ENCODE measurements at regions not wholly inside any gene's neighbourhood (a gene's known extent, or its start where the extent isn't known, plus 50 kb on each side); places are given as distances from the start of the nearest gene placed in this dataset.
"Not testable (repeated sequence)": the region's sequence is repeated elsewhere in the genome, so short reads cannot be mapped to it uniquely, and the experiment has no call there.

DNA sequence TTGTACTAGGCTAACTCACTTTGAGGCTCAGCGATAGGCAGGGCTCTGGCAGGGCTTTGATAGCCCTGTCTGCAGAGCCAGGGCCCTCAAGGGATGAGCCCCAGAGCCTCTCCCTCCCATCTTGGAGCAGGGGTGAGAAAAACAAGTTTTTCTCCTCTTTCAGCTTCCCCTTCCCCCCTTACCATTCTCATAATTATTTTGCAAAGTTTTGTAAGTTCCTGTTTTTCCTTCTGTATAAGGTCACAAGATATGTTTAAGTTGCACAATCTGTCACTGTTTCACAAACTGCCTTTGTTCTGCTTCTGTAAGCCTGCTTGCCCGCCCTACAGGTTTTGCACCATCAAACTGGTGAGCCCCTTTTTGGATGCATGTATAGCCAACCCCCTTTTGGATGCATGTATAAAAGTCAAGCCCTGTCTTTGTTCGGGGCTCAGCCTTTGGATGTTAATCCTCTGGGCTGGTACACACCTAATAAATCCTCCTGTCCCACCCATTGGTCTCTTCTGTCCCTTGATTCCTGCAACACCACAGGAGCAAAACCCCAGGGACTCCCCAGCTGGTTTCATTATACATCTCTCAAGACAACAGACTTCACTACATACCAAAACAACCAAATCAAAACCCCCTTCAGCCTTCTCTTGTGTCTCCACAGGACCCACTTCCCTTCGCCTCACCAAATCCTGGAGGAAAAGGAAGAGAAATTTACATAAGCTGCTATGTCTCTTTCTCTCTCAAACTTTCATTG, 52.5 kb upstream of the RESF1 start:
- DNase-seq (ENCODE audit: insufficient read length, low spot score) (no peak), FAIRE-seq (no peak)

DNA sequence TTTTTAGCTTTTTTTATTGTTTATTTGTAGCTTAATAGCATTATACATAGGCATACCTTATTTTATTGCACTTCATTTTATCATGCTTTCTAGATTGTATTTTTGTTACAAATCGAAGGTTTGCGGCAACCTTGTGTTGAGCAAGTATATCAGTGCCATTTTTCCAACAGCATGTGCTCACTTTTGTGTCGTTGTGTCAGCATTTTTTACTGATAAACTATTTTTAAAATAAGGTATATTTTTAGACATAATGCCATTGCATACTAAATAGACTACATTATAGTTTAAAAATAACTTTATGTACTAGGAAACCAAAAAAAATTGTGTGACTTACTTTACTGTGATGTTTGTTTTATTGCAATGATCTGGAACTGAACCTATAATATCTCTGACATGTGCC, 56.2 kb upstream of the RESF1 start:
- no peak for DNase-seq (ENCODE audit: insufficient read length, low spot score)
- FAIRE-seq, result no peak

DNA sequence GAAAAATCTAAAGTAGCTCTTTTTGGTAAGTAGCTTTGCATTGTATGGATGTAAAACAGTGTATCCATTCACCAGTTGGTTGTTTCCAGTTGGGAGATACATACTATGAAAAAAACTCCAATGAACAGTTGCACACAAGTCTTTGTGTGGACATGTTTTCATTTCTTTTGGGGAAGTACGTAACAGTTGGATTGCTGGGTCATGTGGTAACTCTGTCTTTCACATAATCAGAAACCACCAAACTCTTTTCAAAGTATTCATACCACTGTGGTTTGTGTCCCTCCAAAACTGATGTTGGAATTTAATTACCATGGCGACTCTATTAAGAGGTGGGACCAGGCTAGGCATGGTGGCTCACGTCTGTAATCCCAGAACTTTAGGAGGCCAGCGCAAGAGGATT, 58.9 kb upstream of the RESF1 start:
- no peak for DNase-seq (ENCODE audit: insufficient read length, low spot score)
- FAIRE-seq, result peak; percentile 52

DNA sequence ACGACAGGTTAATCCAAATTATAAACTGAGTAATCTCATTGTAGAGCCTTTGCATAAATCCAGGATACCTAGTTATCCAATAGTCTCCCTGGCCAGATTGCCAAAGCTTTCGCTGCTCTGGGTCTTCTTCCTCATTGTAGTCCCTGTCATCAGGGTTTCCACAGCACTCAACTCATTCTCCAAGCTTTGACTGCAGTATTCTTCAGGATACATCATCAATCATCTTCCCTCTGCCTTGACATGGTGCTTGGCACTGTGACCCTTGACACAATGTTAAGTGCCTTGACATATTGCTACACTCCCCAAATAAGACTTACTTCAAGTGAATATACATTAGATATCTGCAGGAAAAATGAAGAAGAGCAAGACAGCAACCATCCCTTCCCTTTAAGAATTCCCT, 60.1 kb upstream of the RESF1 start:
- DNase-seq (ENCODE audit: insufficient read length, low spot score), result no peak
- FAIRE-seq, result peak; percentile 26

DNA sequence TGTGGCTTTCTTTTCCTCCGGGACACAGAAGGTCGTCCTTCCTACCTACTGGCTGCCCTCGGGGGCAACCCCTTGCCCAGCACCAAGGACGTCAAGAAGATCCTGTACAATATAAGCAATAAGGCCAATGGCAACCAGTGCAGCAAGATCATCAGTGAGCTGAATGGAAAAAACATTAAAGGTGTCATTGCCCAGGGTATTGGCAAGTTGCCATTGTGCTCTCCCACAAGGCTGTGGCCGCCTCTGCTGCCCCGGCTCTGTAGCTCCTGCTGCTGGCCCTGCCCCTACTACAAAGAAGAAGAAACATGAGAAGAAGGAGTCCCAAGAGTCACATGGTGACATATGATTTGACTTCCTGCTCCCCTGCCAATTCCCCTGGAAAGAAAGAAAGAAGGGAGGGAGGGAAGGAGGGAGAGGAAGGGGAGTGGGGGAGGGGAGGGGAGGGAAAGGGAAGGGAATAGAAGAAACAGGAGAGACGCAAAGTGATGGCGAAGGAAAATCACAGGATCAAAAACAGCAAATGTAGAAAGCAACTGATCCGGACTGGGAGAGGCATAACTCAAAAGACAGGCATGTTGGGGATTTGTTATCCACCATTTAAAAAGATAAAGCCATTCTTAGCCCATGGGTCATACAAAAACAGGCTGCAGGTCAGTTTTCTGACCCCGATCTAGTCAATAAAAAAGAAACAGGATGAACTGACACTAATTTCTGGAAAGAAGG, 61.3 kb upstream of the RESF1 start:
- DNase-seq (ENCODE audit: insufficient read length, low spot score), result no peak
- FAIRE-seq, result peak; percentile 82

DNA sequence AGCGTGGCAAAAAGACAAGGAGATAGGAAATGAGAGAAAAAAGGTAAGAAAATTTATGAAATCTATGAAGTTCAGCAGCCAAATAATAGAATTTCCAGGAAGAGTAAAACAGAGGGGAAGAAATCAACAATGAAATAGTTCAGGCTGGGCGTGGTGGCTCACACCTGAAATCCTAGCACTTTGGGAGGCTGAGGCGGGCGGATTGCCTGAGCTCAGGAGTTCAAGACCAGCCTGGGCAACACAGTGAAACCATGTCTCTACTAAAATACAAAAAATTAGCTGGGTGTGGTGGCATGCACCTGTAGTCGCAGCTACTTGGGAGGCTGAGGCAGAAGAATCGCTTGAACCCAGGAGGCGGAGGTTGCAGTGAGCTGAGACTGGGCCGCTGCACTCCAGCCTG, 62.1 kb upstream of the RESF1 start:
- DNase-seq (ENCODE audit: insufficient read length, low spot score), result not testable (repeated sequence)
- FAIRE-seq, result peak; percentile 8

DNA sequence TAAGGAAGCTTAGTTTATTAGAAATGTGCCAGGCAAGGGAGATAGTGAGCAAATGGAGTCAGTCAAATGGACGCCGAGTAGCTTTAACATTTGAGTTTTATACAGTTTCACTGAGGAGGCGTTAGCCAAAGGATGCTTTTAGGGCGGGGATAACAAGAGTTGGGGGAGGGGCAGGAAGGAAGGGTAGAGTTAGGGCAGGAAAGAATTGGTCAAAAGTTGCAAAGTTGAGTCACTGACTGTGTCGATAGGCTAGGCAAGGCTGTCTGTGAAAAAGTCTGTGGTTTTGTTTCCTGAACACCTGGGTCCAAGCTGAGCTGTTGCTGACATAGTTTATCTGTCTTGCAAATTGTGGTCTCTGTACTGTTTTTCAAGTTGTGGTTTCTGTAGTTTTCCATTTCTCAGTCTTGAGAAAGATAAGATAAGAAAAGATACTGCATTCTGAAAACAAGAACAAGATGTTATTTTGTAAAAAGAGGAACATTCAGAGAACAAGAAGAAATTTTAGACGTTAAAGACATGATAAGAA, 62.6 kb upstream of the RESF1 start:
- peak; percentile 99 for FAIRE-seq
- peak; percentile 66 for DNase-seq (ENCODE audit: insufficient read length, low spot score)

DNA sequence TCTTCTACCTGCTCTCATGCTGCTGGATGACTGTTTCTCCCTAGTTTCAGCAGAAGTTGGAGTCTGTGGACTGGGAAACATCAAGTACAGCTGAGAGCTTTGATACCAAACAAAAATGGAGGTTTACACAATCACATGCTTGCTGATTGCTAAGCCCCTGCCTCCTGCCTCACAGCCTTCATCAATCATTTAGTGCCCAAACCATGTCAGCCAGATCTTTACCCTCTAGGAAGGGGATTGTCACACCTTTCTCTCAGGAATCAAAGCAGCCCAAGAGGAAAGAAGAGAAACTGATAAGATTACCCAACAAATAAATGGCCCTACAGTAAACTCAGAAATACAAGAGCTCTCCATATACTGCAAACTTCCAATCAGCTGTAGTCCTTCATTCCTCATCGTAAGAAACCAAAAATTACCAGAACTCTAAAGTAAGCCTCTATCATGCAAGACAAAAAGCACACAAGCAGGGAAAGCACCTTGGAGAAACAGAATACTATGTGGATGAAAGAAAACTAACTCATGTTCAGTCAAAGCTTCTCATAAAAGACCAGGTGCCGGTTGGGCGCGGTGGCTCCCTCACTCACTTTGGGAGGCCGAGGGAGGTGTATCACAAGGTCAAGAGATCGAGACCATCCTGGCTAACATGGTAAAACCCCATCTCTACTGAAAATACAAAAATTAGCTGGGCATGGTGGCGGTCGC, 63.6 kb upstream of the RESF1 start:
- DNase-seq (ENCODE audit: insufficient read length, low spot score), result no peak
- FAIRE-seq, result peak; percentile 81

DNA sequence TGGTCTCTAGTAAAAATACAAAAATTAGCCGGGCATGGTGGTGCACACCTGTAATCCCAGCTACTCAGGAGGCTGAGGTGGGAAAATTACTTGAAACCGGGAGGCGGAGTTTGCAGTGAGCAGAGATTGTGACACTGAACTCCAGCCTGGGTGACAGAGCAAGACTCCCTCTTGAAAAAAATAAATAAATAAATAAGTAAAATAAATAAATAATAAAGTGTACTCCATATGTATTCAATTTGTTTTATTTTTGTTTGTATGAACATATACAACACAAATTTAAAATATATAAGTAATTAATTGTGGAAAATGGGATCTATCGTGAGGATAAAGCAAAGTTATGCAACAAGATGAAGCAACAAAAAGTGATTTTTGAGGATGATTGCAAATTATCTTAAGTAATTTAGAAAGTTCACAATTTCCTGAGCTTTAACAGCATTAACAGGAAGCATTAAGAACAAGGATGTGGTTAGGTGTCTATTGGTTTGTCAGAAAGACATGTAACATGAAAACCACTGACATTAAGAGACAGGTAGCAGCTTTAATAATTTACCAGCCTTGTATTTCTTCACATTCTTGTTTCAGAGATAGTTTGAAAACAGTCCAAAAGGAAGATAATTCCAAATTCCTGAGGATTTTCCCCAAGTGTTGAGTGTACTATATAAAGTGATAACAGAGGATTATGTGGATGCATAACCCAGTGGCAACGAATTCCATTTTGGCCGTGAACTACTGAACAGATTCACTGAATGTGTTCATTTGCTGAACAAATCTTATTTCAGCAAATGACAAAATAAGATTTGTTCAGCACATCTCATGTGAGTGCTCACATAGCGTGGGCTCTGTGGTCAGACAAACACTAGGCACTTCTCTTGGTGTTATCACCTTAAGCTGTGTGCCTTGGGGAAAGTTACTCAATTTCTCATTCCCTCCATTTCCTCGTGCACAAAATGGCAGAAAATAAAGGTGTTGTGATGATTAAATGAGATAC, 68.6 kb upstream of the RESF1 start:
- FAIRE-seq (peak; percentile 95), DNase-seq (ENCODE audit: insufficient read length, low spot score) (no peak)

DNA sequence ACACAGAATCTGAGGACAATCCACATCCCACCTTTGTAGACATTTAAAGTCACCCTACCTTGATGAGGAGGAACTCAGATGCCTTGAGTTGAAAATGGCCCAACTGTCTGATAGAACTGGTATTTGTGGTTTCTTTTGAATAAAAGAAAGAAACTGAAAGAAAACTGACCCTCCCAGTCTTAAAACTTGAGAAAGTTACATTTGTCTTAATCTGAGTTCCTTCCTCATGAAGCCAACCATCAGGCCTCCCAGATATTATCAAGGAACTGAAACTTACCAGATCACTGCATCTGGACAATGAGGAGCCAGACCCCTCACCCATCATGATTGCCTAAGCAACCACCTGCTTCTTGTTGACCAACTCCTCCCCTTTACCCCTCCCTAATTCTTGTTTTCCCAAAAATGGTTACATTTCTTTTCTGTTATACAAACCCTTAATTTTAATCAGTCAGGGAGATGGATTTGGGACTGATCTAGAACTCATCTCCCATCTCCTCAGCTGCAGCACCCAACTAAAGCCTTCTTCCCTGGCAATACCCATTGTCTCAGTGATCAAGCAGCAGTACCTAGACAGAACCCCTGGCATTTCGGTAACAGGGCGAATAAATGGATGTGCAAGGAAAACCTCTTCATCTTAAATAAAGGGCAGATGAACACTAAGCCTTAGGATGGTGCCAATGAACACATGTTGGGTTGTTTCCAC, 72.0 kb upstream of the RESF1 start:
- FAIRE-seq (peak; percentile 95), DNase-seq (ENCODE audit: insufficient read length, low spot score) (no peak)

DNA sequence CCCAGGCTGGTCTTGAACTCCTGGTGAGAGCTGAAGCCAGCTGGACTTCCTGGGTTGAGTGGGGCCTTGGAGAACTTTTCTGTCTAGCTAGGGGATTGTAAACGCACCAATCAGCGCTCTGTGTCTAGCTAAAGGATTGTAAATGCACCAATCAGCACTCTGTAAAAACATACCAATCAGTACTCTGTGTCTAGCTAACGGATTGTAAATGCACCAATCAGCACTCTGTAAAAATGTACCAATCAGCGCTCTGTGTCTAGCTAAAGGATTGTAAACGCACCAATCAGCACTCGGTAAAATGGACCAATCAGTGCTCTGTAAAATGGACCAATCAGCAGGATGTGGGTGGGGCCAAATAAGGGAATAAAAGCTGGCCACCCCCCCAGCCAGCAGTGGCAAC, 76.5 kb upstream of the RESF1 start:
- not testable (repeated sequence) for FAIRE-seq; DNase-seq (ENCODE audit: insufficient read length, low spot score)

DNA sequence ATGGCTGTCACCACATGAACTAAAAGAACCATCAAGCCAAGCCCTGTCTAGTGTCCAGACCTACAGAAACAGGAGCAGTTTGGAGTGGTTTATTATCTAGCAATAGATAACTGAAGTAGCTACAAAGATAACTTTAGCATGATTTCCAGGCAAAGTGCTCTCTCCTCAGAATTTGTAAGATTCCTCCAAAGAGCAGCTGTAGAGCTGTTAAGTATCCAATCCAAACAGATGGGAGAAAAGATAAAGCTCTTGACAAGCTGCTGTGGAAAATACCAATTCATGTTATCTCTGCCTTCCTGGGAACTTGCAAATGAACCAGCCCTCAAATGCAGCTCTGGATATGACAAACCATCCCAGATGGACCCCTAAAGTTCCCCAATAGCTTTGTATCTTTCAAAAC, 78.9 kb upstream of the RESF1 start:
- DNase-seq (ENCODE audit: insufficient read length, low spot score) (no peak), FAIRE-seq (no peak)

DNA sequence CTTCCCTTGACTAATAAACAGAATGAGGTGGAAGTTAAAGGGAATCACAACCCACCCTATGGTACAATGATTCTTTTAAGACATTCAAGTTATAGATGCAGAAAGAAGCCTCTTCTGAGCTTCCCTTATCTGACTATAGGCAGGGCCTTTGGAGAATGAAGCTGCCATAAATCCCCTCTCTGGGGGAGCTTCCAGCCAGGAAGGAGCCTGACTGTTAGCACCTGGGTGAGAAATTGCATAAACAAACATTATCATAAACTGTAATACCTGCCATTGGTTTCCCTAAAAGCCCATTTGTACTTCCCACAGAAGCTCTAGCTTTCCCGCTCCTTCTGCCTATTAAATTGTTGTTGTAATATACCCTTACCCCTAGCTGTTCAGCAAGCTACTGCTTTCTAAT, 81.3 kb upstream of the RESF1 start:
- FAIRE-seq, result no peak

DNA sequence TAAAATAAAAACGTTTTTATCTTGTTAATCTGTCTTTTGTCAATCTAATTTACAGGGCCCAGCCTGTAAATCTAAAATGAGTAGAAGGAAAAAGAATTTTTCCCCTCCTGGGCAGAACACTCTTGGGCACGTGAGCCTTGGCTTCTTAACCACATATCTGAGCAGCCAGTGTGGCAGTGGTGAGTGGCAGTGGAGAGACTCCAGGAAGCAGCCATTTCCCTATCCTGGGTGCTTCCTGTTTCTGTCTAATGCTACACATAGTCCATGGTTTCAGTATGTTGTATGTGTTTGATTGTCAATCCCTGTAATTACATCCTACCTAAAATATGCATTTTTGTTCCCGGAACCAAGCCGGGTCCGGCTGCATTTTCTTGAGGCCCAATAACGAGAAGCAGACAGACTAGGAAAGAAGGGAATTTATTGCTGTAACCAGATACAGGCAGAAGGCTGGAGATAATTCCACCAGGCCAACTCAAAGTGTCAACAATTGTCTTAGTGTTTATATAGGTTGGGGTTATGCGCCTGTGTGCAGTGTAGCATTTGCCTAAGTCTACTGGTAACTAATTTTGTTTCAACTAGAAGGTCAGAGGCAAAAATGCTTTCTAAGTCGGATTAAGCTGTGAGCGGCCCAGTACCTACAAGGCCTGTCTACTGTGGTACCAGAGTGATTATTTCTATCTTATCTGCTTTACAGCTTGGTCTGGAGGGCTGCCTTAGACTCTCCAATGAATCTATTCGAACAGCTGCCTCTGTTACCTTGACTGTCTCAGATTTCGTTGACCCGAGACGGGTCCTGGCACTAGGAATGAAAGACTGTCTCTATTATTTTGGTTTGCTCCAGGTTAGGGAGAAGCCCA, 82.4 kb upstream of the RESF1 start:
- DNase-seq (ENCODE audit: insufficient read length, low spot score), result no peak
- FAIRE-seq, result peak; percentile 62

More for the DNA sequence above, 81.3 kb upstream of the RESF1 start:
- DNase-seq (ENCODE audit: insufficient read length, low spot score), result no peak

DNA sequence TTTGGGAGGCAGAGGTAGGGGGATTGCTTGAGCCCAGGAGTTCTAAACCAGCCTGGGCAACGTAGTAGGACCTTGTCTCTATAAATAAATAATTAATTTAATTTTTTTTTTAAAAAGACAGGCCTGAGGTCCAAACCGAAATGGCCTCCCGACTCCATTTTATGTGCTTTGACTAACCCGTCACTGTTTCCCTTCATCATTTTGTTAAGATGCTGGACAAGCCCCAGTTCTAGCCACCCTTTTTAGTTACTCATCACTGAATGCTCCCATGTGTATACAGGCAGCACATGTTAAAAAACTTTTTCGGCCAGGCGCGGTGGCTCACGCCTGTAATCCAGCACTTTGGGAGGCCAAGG, 83.6 kb upstream of the RESF1 start:
- FAIRE-seq (no peak), DNase-seq (ENCODE audit: insufficient read length, low spot score) (no peak)

DNA sequence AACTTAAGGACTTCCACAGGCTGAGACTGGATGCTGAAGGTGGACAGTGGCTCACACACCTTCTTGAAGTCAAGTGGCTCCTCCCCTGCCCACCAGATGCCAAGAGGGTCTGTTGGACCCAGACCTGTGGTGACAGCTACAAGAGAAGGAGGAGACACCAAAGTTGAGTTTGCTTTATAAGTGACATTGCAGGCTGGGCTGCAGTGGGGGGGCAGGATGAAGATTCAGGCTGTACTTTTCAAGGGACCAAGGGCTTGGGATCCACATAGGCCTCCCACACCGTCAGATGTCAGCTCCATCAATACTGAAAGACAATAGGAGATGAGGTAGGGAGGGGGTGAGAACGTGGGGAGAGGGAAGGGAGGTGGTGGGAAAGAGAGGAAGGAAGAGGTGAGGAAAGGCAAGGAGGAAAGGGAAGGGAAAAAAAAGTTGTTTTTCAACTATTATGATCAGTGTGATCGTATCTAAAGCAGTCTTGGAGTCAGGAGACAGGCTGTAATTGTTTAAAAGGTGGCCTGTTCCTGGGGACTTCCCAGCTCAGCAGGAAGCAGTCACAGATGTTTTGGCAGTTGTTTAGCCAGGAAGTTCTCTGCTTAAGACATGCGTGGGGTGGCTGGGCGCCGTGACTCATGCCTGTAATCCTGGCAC, 84.1 kb upstream of the RESF1 start:
- FAIRE-seq (peak; percentile 54), DNase-seq (ENCODE audit: insufficient read length, low spot score) (peak; percentile 31)

DNA sequence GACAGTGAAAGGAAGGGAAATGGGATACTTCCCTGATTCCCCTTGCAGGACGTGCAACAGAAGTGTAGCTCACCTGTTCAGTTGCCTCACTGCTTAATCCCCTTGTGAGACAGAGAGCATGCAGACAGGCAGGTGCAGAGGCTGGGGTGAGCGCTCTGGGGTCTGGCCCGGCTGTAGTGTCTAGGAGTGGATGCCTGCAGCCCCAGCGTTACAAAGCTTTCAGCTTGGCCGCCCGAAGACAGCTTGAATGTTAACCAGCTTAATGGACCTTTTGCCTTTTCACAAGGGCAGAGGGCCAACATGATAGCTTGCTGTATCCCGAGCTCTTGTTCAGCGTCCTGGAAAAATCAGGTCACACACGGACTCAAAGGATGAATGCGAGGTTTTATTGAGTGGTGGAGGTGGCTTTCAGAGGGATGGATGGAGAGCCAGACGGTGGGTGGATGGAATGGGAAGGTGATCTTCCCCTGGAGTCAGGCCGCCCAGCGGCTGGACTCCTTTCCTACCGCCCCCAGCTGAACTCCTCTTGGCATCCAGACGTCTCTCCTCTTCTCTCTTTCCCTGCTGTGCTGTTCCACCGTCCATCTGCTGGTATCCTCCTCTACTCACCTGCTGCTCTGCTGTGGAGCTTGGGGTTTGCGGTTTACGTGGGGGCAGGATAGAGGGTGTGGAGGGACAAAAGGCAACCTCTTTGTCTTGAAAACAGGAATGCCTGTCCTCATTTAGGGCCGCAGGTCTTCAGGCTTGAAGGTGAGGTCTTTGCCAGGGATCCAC, 86.2 kb upstream of the RESF1 start:
- no peak for DNase-seq (ENCODE audit: insufficient read length, low spot score)
- no peak for FAIRE-seq

DNA sequence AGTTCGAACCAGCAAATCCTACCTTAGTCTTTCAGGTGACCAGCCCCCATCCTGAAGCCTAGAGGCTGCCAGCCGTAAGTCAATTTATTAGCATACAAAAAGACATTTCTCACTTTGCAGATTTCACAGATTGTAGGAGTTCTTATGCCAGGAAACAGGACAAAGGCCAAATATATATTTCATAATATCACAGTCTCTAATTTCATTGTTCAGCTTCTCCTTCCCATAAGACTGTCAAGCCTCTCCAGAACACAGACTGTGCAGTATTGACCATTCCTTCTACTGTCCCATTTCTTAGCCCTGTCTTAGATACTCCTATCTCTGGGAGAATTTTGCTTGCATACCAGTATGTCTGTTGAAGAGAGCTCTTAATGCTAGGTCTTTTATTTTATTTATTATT, 89.2 kb upstream of the RESF1 start:
- DNase-seq (ENCODE audit: insufficient read length, low spot score) (no peak), FAIRE-seq (no peak)
